ENCODE measurements at regions not wholly inside any gene's neighbourhood (a gene's known extent, or its start where the extent isn't known, plus 50 kb on each side); places are given as distances from the start of the nearest gene placed in this dataset.
"Not testable (repeated sequence)": the region's sequence is repeated elsewhere in the genome, so short reads cannot be mapped to it uniquely, and the experiment has no call there.

GRCh38 chr9:41839786-41840185 lies 289.4 kb downstream of the CNTNAP3B start:
- not testable (repeated sequence) for H3K27me3 ChIP-seq; H3K9me3 ChIP-seq; H3K4me3 ChIP-seq (ENCODE audit: low read depth, low read length); H3K36me3 ChIP-seq; DNase-seq; H3K4me1 ChIP-seq

GRCh38 chr9:41838953-41839352 lies 290.3 kb downstream of the CNTNAP3B start:
- H3K4me3 ChIP-seq (ENCODE audit: low read depth, low read length); DNase-seq; H3K4me1 ChIP-seq; H3K9me3 ChIP-seq; H3K27me3 ChIP-seq; H3K36me3 ChIP-seq: not testable (repeated sequence)

DNA sequence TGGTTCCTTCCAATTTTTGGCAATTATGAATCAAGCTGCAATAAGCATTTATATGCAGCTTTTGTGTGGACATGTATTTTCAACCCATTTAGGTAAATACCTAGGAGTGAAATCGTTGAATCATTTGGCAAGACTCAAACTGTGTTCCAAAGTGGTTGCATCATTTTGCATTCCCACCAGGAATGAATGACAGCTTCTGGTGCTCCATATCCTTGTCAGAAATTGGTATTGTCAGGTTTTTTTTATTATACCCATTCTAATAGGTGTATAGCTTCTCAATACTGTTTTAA lies 290.7 kb downstream of the CNTNAP3B start:
- not testable (repeated sequence) for H3K4me3 ChIP-seq (ENCODE audit: low read depth, low read length); H3K4me1 ChIP-seq; H3K36me3 ChIP-seq; H3K9me3 ChIP-seq; DNase-seq; H3K27me3 ChIP-seq

DNA sequence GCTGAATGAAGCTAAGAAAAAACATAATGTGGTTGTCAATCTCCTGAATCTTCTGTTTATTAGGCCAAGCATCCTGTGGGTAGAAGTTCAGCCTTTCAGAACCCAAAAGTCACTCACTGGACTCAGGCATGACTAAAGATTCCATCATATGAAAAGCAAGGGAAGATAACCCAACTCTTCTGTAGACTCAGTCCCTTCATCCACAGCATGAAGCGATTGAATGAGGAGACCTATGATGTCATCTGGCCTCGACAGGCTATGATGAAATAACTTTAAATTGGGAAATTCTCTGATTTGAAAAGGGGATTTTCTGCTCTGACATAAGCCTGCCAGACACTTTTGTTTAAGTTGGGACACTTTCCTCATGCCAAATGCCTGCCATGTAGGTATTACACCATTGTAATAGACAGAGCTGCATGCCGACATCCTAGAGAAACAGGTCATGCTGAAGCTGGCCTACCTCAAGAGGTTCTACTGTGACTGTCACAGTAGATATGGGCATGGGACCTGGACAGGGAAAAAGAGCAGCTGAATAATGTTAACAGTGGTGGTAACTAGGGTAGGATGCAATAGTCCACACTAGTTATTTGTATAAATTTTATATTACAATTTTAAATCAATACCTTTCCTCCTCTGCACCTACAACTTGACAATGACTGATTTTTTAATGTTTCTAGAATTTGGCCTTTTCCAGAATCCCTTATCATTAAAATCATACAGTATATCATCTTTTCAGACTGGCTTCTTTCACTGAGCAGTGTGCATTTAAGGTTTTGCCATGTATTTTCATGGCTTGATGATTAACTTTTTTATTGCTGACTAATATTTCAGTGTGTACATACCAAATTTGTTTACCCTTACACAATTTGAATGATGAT lies 291.3 kb downstream of the CNTNAP3B start:
- not testable (repeated sequence) for H3K9me3 ChIP-seq; H3K4me1 ChIP-seq; H3K36me3 ChIP-seq; DNase-seq; H3K4me3 ChIP-seq (ENCODE audit: low read depth, low read length); H3K27me3 ChIP-seq

- not testable (repeated sequence) for H3K27me3 ChIP-seq; H3K36me3 ChIP-seq; H3K9me3 ChIP-seq; H3K4me3 ChIP-seq (ENCODE audit: low read depth, low read length); H3K4me1 ChIP-seq; DNase-seq
These were observed 296.1 kb downstream of the CNTNAP3B start for GRCh38 chr9:41833108-41833507.

GRCh38 chr9:41824723-41825122 lies 304.5 kb downstream of the CNTNAP3B start:
- not testable (repeated sequence) for H3K4me3 ChIP-seq (ENCODE audit: low read depth, low read length); H3K4me1 ChIP-seq; DNase-seq; H3K36me3 ChIP-seq; H3K27me3 ChIP-seq; H3K9me3 ChIP-seq

- H3K9me3 ChIP-seq; H3K4me3 ChIP-seq (ENCODE audit: low read depth, low read length); H3K36me3 ChIP-seq; DNase-seq; H3K4me1 ChIP-seq; H3K27me3 ChIP-seq: not testable (repeated sequence)
These were observed 326.5 kb downstream of the CNTNAP3B start for GRCh38 chr9:41802706-41803105.

DNA sequence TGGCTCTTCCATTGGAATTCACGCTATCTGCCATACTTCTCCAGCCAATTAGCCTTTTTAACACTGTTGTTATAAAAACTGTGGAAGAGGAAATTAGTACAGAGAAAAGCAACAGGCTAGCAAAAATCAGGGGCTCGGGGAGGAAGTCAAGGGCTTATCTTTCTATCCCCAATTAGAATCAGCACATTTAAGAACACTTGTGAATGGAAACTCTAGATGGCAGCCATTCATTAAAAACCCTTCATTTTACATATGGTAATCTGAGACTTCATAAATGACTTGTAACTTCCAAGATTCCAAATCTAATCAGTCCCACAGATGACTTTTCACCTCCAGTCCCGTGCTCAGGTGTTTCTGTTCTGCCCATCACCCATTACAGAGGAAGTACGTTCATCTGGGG lies 330.5 kb downstream of the CNTNAP3B start:
- not testable (repeated sequence) for H3K36me3 ChIP-seq; H3K4me1 ChIP-seq; H3K27me3 ChIP-seq; H3K9me3 ChIP-seq; H3K4me3 ChIP-seq (ENCODE audit: low read depth, low read length); DNase-seq

DNA sequence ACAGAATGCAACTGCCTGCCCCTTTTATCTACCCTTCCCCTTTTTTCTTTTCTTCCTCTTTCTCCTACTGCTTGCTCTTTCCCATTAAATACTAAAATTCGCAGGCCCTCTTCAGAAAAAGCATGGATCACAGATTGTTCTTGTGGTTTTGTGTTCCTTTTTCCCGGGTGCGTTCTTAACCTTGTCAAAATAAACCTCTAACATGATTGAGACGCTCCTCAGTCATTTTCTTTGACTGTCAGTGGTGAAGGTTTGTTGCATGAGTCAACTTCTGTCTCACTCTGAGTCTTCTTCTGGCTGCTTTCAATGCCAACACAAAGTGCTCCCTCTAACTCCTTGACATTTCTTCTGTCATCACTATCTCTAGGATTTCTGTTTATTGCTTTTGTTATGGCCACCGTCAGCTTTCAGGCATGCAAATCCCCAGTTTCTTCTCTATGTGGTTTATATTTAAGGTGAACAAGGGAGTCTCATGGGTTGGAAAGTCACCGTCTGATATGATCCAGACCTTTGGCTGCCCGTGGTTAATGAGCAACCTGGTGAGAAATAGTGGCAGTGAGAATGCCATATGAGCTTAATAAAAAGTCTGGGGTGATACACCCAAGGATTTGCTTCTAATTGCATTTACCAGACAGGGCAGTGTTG lies 338.4 kb downstream of the CNTNAP3B start:
- H3K36me3 ChIP-seq; H3K4me3 ChIP-seq (ENCODE audit: low read depth, low read length); H3K9me3 ChIP-seq; DNase-seq; H3K27me3 ChIP-seq; H3K4me1 ChIP-seq: not testable (repeated sequence)

DNA sequence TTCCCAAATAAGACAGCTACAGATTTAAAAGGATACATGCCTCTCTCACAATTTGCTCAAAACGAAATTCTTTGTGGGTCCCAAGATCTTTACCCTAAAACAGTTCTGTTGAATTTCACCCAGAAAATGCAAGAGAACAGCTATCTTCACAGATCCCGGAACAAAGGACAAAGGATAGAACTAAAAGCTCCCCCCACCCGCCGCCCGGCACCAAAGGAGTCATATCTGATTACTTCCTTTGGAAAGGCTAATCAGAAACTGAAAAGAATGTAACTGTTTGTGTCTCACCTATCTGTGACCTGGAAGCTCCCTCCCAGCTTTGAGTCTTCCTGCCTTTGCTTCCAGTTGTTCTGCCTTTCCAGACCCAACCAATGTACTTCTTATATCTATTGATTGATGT lies 339.2 kb downstream of the CNTNAP3B start:
- not testable (repeated sequence) for H3K36me3 ChIP-seq; H3K4me1 ChIP-seq; H3K27me3 ChIP-seq; H3K9me3 ChIP-seq; DNase-seq; H3K4me3 ChIP-seq (ENCODE audit: low read depth, low read length)

GRCh38 chr9:41789387-41789786 lies 339.8 kb downstream of the CNTNAP3B start:
- H3K9me3 ChIP-seq; H3K36me3 ChIP-seq; DNase-seq; H3K4me1 ChIP-seq; H3K27me3 ChIP-seq; H3K4me3 ChIP-seq (ENCODE audit: low read depth, low read length): not testable (repeated sequence)

DNA sequence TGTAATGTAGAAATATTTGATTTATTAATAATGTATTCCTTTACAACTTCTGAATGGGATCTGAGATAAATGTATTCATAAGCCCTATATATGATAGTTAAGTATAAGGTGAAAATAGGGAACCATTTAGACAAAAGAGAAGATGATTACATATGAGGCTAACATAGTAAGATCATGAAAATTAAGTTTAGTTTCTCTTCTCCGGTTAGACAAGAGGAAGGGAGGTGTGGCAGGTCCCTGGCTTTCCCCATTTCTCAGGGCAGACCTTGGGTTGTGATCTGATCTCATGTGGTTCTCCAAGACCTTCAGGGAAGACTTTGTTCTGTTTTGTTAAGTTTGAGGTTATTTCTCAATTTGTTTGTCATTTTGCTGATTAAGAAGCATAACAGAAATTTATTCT lies 341.3 kb downstream of the CNTNAP3B start:
- H3K4me1 ChIP-seq; H3K27me3 ChIP-seq; DNase-seq; H3K36me3 ChIP-seq; H3K4me3 ChIP-seq (ENCODE audit: low read depth, low read length); H3K9me3 ChIP-seq: not testable (repeated sequence)

- not testable (repeated sequence) for H3K27me3 ChIP-seq; H3K4me1 ChIP-seq; H3K9me3 ChIP-seq; DNase-seq; H3K36me3 ChIP-seq; H3K4me3 ChIP-seq (ENCODE audit: low read depth, low read length)
These were observed 342.0 kb downstream of the CNTNAP3B start for GRCh38 chr9:41787270-41787669.

DNA sequence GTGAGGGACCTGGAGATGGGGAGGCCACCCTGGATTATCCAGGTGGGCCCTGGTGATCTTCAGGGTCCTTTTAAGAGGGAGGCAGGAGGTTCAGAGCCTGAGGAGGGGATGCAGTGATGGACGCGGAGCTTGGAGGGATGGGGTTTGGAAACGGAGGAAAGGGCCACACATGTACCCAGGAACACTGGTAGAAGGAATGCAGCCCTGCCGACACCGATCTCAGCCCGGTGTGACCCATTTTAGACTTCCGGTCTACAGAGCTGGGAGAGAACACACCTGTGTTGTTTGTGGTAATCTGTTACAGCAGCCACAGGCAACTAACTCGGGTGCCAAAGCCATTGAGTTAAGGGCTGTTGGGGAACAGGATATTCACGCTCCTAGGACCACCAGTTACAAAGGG lies 345.2 kb downstream of the CNTNAP3B start:
- not testable (repeated sequence) for H3K4me3 ChIP-seq (ENCODE audit: low read depth, low read length); DNase-seq; H3K4me1 ChIP-seq; H3K27me3 ChIP-seq; H3K36me3 ChIP-seq; H3K9me3 ChIP-seq

- H3K36me3 ChIP-seq; H3K4me1 ChIP-seq; H3K9me3 ChIP-seq; DNase-seq; H3K4me3 ChIP-seq (ENCODE audit: low read depth, low read length); H3K27me3 ChIP-seq: not testable (repeated sequence)
These were observed 346.0 kb downstream of the CNTNAP3B start for GRCh38 chr9:41783070-41783810.

- not testable (repeated sequence) for DNase-seq; H3K27me3 ChIP-seq; H3K4me1 ChIP-seq; H3K9me3 ChIP-seq; H3K36me3 ChIP-seq; H3K4me3 ChIP-seq (ENCODE audit: low read depth, low read length)
These were observed 347.3 kb downstream of the CNTNAP3B start for GRCh38 chr9:41781899-41782298.
